H1 (cell line): ENCODE measurements at regions not wholly inside any gene's neighbourhood (a gene's known extent, or its start where the extent isn't known, plus 50 kb on each side); places are given as distances from the start of the nearest gene placed in this dataset.

Source experiments
- CTCF ChIA-PET: fragments of 300-600 bp; sonication (Branson Sonifier 250); formaldehyde crosslinking; loops from one replicate; lab custom pipeline; 2021; ENCODE audit not compliant: partially characterized antibody; lab: Charles Lee
- POLR2A ChIA-PET: fragments of 300-600 bp; sonication (Branson Sonifier 250); formaldehyde crosslinking; loops from one replicate; lab custom pipeline; 2021; ENCODE audit warnings: inconsistent platforms; ENCODE audit not compliant: partially characterized antibody; lab: Charles Lee
- DNase-seq, 2 experiments: peaks; one replicate each; pipeline versions ENCODE4 v3.0.0 to v3.0.0-alpha.2; 2010 to 2022; ENCODE audit warnings: low spot score in 2 of 2, low read depth in 1 of 2, mixed read lengths in 1 of 2
- FAIRE-seq: peaks from 2 replicates; lab custom pipeline; 2011; peaks lifted over from hg19 to GRCh38; lab: Jason Lieb, UNC
- H2AFZ ChIP-seq: 2 replicates; pipeline ENCODE4 v1.8.1; 2012; ENCODE audit warnings: low read length, inconsistent platforms
- H2AK5ac ChIP-seq: 2 replicates; pipeline ENCODE4 v1.6.1; 2013; ENCODE audit warnings: low read depth, low read length
- H2BK120ac ChIP-seq: replicated peaks from 2 replicates; pipeline ENCODE3; 2013; ENCODE audit warnings: low read depth, low read length, inconsistent platforms
- H2BK12ac ChIP-seq: 2 replicates; pipeline ENCODE4 v1.6.1; 2013; ENCODE audit warnings: low read depth, low read length
- H2BK15ac ChIP-seq: 2 replicates; pipeline ENCODE4 v1.6.1; 2013; ENCODE audit warnings: low read length
- H2BK20ac ChIP-seq: 2 replicates; pipeline ENCODE4 v1.6.1; 2013; ENCODE audit warnings: low read length
- H2BK5ac ChIP-seq: 2 replicates; pipeline ENCODE4 v1.6.1; 2013; ENCODE audit warnings: low read depth, low read length
- H3K14ac ChIP-seq: 2 replicates; pipeline ENCODE4 v1.6.1; 2013; ENCODE audit warnings: inconsistent platforms; ENCODE audit not compliant: insufficient read length
- H3K18ac ChIP-seq: 2 replicates; pipeline ENCODE4 v1.6.1; 2013; ENCODE audit warnings: low read length; ENCODE audit errors: extremely low read depth
- H3K23ac ChIP-seq: 2 replicates; pipeline ENCODE4 v1.6.1; 2013; ENCODE audit warnings: inconsistent platforms; ENCODE audit not compliant: insufficient read length
- H3K23me2 ChIP-seq: 2 replicates; pipeline ENCODE4 v1.6.1; 2013; ENCODE audit warnings: low read depth, low read length
- H3K27ac ChIP-seq: 2 replicates; pipeline ENCODE4 v1.6.1; 2011; ENCODE audit warnings: low read depth, low read length, inconsistent platforms
- H3K27me3 ChIP-seq, 4 experiments: replicated peaks in 1 of 4; 1 replicate in 1 of 4; 2 replicates in 3 of 4; pipeline versions ENCODE4 v1.6.1 to v1.8.1; 2011 to 2013; ENCODE audit warnings: low read length in 3 of 4, mild to moderate bottlenecking in 3 of 4, inconsistent platforms in 2 of 4, mixed read lengths in 2 of 4, moderate library complexity in 1 of 4; ENCODE audit not compliant: control insufficient read depth in 3 of 4, insufficient read depth in 3 of 4; ENCODE audit errors: extremely low read depth in 1 of 4
- H3K36me3 ChIP-seq, 4 experiments: 2 replicates each; pipeline versions ENCODE4 v1.6.1 to v1.8.1; 2011 to 2013; ENCODE audit warnings: mild to moderate bottlenecking in 4 of 4, low read length in 3 of 4, moderate library complexity in 2 of 4, control low read depth in 1 of 4, inconsistent platforms in 1 of 4; ENCODE audit not compliant: insufficient read depth in 4 of 4, control insufficient read depth in 2 of 4
- H3K4ac ChIP-seq: replicated peaks from 2 replicates; pipeline ENCODE3; 2013; ENCODE audit warnings: low read length, low read depth, mixed read lengths, inconsistent platforms; ENCODE audit not compliant: insufficient read length
- H3K4me1 ChIP-seq, 4 experiments: replicated peaks in 1 of 4; 1 replicate in 1 of 4; 2 replicates in 3 of 4; pipeline versions ENCODE4 v1.6.1 to v1.8.1; 2011 to 2013; ENCODE audit warnings: low read length in 3 of 4, inconsistent platforms in 2 of 4, mixed read lengths in 1 of 4; ENCODE audit not compliant: insufficient read depth in 4 of 4, control insufficient read depth in 3 of 4
- H3K4me2 ChIP-seq, 2 experiments: 2 replicates each; pipeline versions ENCODE4 v1.6.1 to v1.8.1; 2011 to 2013; ENCODE audit warnings: low read depth in 2 of 2, low read length in 2 of 2, control low read depth in 1 of 2, inconsistent platforms in 1 of 2, mild to moderate bottlenecking in 1 of 2; ENCODE audit not compliant: insufficient read depth in 1 of 2
- H3K4me3 ChIP-seq, 4 experiments: fragments of 200-600, 300-600 bp in 1 of 4; sonication (generic), shearing (Covaris generic), sonication (Bioruptor Twin) in 1 of 4; 2 replicates each; pipeline versions ENCODE4 v1.5.1 to v1.8.1; 2011 to 2016; ENCODE audit warnings: low read length in 4 of 4, low read depth in 3 of 4, control low read depth in 2 of 4, inconsistent platforms in 2 of 4, mild to moderate bottlenecking in 2 of 4, mixed read lengths in 1 of 4, moderate library complexity in 1 of 4; ENCODE audit not compliant: insufficient read depth in 2 of 4; ENCODE audit errors: extremely low read depth in 1 of 4
- H3K56ac ChIP-seq: replicated peaks from 2 replicates; pipeline ENCODE3; 2013; ENCODE audit warnings: low read depth, mild to moderate bottlenecking, mixed read lengths, low read length, inconsistent platforms; ENCODE audit not compliant: insufficient read length
- H3K79me1 ChIP-seq: 2 replicates; pipeline ENCODE4 v1.6.1; 2013; ENCODE audit warnings: low read depth, low read length, control low read depth
- H3K79me2 ChIP-seq, 2 experiments: 2 replicates each; pipeline versions ENCODE4 v1.6.1 to v1.8.1; 2012 to 2013; ENCODE audit warnings: low read length in 2 of 2, mild to moderate bottlenecking in 2 of 2, inconsistent platforms in 1 of 2; ENCODE audit not compliant: insufficient read depth in 2 of 2, control insufficient read depth in 1 of 2
- H3K9ac ChIP-seq, 4 experiments: replicated peaks in 1 of 4; 1 replicate in 1 of 4; 2 replicates in 3 of 4; pipeline versions ENCODE4 v1.6.1 to v1.8.1; 2011 to 2013; ENCODE audit warnings: low read depth in 3 of 4, low read length in 3 of 4, control low read depth in 2 of 4, mild to moderate bottlenecking in 2 of 4, moderate library complexity in 2 of 4, inconsistent platforms in 1 of 4; ENCODE audit errors: extremely low read depth in 1 of 4
- H3K9me3 ChIP-seq, 2 experiments: 2 replicates each; pipeline versions ENCODE4 v1.6.1 to v1.8.1; 2012 to 2013; ENCODE audit warnings: mild to moderate bottlenecking in 2 of 2, moderate library complexity in 2 of 2, control low read depth in 1 of 2, inconsistent platforms in 1 of 2, low read depth in 1 of 2, low read length in 1 of 2, mixed read lengths in 1 of 2; ENCODE audit not compliant: insufficient read depth in 2 of 2
- H4K20me1 ChIP-seq, 2 experiments: replicated peaks in 1 of 2; 2 replicates each; pipeline versions ENCODE3 to v1.8.1; 2011 to 2013; ENCODE audit warnings: inconsistent platforms in 2 of 2, low read length in 2 of 2, mild to moderate bottlenecking in 1 of 2; ENCODE audit not compliant: insufficient read depth in 2 of 2, control insufficient read depth in 1 of 2
- H4K5ac ChIP-seq: 2 replicates; pipeline ENCODE4 v1.6.1; 2013; ENCODE audit warnings: low read length, low read depth, mixed read lengths, inconsistent platforms; ENCODE audit not compliant: insufficient read length
- H4K8ac ChIP-seq: 2 replicates; pipeline ENCODE4 v1.8.0; 2013; ENCODE audit warnings: mild to moderate bottlenecking, moderate library complexity, low read length, inconsistent platforms; ENCODE audit not compliant: insufficient read depth; ENCODE audit errors: extremely low read depth
- H4K91ac ChIP-seq: replicated peaks from 2 replicates; pipeline ENCODE3; 2013; ENCODE audit warnings: low read length, mixed read lengths, inconsistent platforms; ENCODE audit not compliant: insufficient read length
- ASH2L ChIP-seq: fragments of 200-600, 300-600 bp; sonication (generic); IDR thresholded peaks from one replicate; pipeline ENCODE4 v1.7.1; 2017; ENCODE audit warnings: low read length
- ATF2 ChIP-seq: IDR thresholded peaks from 2 replicates; pipeline ENCODE4 v1.6.1; 2012; ENCODE audit warnings: low read length, inconsistent platforms
- CREB1 ChIP-seq: IDR thresholded peaks from 2 replicates; pipeline ENCODE4 v1.6.1; 2012; ENCODE audit warnings: inconsistent platforms
- EZH2 ChIP-seq: fragments of 200-600 bp; sonication (generic); IDR thresholded peaks from 2 replicates; pipeline ENCODE4 v1.7.1; 2012; ENCODE audit warnings: low read depth, mild to moderate bottlenecking, moderate library complexity, low read length, inconsistent platforms; ENCODE audit not compliant: severe bottlenecking
- MAFK ChIP-seq: IDR thresholded peaks from 2 replicates; pipeline ENCODE4 v1.6.1; 2012; ENCODE audit warnings: low read depth, mild to moderate bottlenecking, improper control_type of control experiment, low read length
- POLR2A ChIP-seq, 2 experiments: IDR thresholded peaks; 1 replicate in 1 of 2; 2 replicates in 1 of 2; pipeline ENCODE4 v1.6.1; 2011; ENCODE audit warnings: low read depth in 2 of 2, low read length in 2 of 2, mild to moderate bottlenecking in 2 of 2; ENCODE audit errors: control extremely low read depth in 1 of 2
- SP2 ChIP-seq: IDR thresholded peaks from 2 replicates; pipeline ENCODE4 v1.6.1; 2012; ENCODE audit warnings: mild to moderate bottlenecking, low read length, inconsistent platforms
- SRF ChIP-seq: IDR thresholded peaks from 2 replicates; pipeline ENCODE4 v1.6.1; 2011; ENCODE audit warnings: mild to moderate bottlenecking, low read depth, low read length, moderate library complexity
- WGBS, 2 experiments: shearing (Covaris generic) in 1 of 2; methylation state at CpG; one replicate each; pipeline versions ENCODE4 v1.1.6 to v1.1.7; 2013 to 2015; ENCODE audit warnings: low lambda C conversion rate in 2 of 2, mixed read lengths in 2 of 2, inconsistent platforms in 1 of 2, low coverage in 1 of 2, missing lambda C conversion rate in 1 of 2; ENCODE audit not compliant: insufficient replicate concordance in 2 of 2, insufficient coverage in 1 of 2, insufficient read length in 1 of 2; ENCODE audit errors: extremely low coverage in 1 of 2, missing lambda C conversion rate in 1 of 2; 5-methylcytosine and 5-hydroxymethylcytosine counted together

- Histone ChIP-seq H3K4me1 (no peaks in the 10 kb centered on the region), H4K91ac (no peak overlapping the region), H3K14ac (no peak overlapping the region), H3K27ac (no peak overlapping the region), H4K20me1 (no peaks in the 10 kb centered on the region), H3K9ac (no peak overlapping the region), H3K79me2 (no peaks in the 10 kb centered on the region), H4K8ac (no peak overlapping the region), H4K5ac (no peak overlapping the region), H3K9me3 (no peaks in the 10 kb centered on the region), H2BK15ac (no peak overlapping the region), H2BK12ac (no peak overlapping the region), H2BK20ac (no peak overlapping the region), H3K4me2 (no peak overlapping the region), H3K36me3 (no peaks in the 10 kb centered on the region), H2BK120ac (no peak overlapping the region), H3K4me3 (no peak overlapping the region), H3K23ac (no peak overlapping the region), H3K4ac (no peak overlapping the region), H2BK5ac (no peak overlapping the region), H2AFZ (peak overlapping the region; percentile 88; the same call in 1 of the 2 replicates), H3K27me3 (no peaks in the 10 kb centered on the region), H2AK5ac (no peak overlapping the region), H3K56ac (no peak overlapping the region), H3K18ac (no peak overlapping the region), H3K23me2 (no peaks in the 10 kb centered on the region), H3K79me1 (no peaks in the 10 kb centered on the region)
- WGBS, 2 experiments, result 85% methylated on average over 9 of the region's 9 CpGs; no CpG with 5 or more reads in 1 of the 2 experiments
- DNase-seq (no peak), FAIRE-seq (no peak)
- ChIA-PET POLR2A (no interaction called here), CTCF (interaction anchor here (0.6 to 1.1 kb wide), 3 partner anchors 155 to 1879 kb away, joined by 3 to 4 read pairs (median 3); no protein-coding TSS in a partner anchor)
- no peak for TF ChIP-seq MAFK
- no peak for TF ChIP-seq SP2
- TF ChIP-seq ATF2, result no peak
- no peak for TF ChIP-seq EZH2
- no peak for TF ChIP-seq POLR2A (IDR thresholded peaks at IDR 0.05; ENCODE audit: control extremely low read depth in 1 of 2, low read depth in 2 of 2, low read length in 2 of 2)
- no peak for TF ChIP-seq CREB1
- TF ChIP-seq ASH2L, result no peak
- TF ChIP-seq SRF, result no peak
Measured at GRCh38 chr2:230643576-230644291, 68.9 kb upstream of the CAB39 start.
